Body of pancreas (tissue), 4 donors: ENCODE measurements at regions not wholly inside any gene's neighbourhood (a gene's known extent, or its start where the extent isn't known, plus 50 kb on each side); places are given as distances from the start of the nearest gene placed in this dataset.
"Not testable (repeated sequence)": the region's sequence is repeated elsewhere in the genome, so short reads cannot be mapped to it uniquely, and the experiment has no call there.

Source experiments
- ATAC-seq: fragments of 150-250 bp; one replicate; pipeline ENCODE4 v1.9.1; 2016
- DNase-seq, 4 donors: peaks; one replicate each; pipeline ENCODE4 v3.0.0-alpha.2; 2019
- H3K27ac ChIP-seq, 4 donors: fragments of 200-600 bp; sonication (generic); 1 replicate in 3 of 4; 2 replicates in 1 of 4; pipeline versions ENCODE4 v1.5.1 to v1.6.1; 2016 to 2019; ENCODE audit warnings: mild to moderate bottlenecking in 1 of 4, mixed read lengths in 1 of 4, moderate library complexity in 1 of 4
- H3K27me3 ChIP-seq, 2 donors: fragments of 200-600 bp; sonication (generic); one replicate each; pipeline ENCODE4 v1.6.0; 2016; ENCODE audit warnings: mild to moderate bottlenecking in 1 of 2
- H3K36me3 ChIP-seq, 2 donors: fragments of 200-600 bp; sonication (generic); replicated peaks in 1 of 2; 2 replicates each; pipeline ENCODE4 v1.5.1; 2016; ENCODE audit warnings: low read depth in 2 of 2; ENCODE audit not compliant: insufficient read depth in 1 of 2
- H3K4me1 ChIP-seq: fragments of 200-600 bp; sonication (generic); one replicate; pipeline ENCODE4 v1.6.0; 2016
- H3K4me3 ChIP-seq, 2 donors: fragments of 200-600 bp; sonication (generic); 1 replicate in 1 of 2; 2 replicates in 1 of 2; pipeline ENCODE4 v1.5.1; 2016 to 2019
- H3K9me3 ChIP-seq, 3 donors: fragments of 200-600 bp; sonication (generic); 1 replicate in 2 of 3; 2 replicates in 1 of 3; pipeline ENCODE4 v1.5.1; 2016
- WGBS, 2 donors: methylation state at CpG; one replicate each; pipeline ENCODE4 v1.1.5; 2017; 5-methylcytosine and 5-hydroxymethylcytosine counted together
- intact Hi-C: fragments of 100-400 bp; cut with DNase I; formaldehyde crosslinking; loops from one replicate; pipeline ENCODE4 v1.15.1; 2023
- TF ChIP-seq, protein P1 (sequence below), 7 experiments: fragments of 450-650 bp in 4 of 7; fragments of 200-600 bp in 3 of 7; sonication (generic) in 3 of 7; IDR thresholded peaks; one replicate each; pipeline ENCODE4 v1.5.1; 2016 to 2019; ENCODE audit warnings: antibody characterized with exemption in 7 of 7

DNA sequence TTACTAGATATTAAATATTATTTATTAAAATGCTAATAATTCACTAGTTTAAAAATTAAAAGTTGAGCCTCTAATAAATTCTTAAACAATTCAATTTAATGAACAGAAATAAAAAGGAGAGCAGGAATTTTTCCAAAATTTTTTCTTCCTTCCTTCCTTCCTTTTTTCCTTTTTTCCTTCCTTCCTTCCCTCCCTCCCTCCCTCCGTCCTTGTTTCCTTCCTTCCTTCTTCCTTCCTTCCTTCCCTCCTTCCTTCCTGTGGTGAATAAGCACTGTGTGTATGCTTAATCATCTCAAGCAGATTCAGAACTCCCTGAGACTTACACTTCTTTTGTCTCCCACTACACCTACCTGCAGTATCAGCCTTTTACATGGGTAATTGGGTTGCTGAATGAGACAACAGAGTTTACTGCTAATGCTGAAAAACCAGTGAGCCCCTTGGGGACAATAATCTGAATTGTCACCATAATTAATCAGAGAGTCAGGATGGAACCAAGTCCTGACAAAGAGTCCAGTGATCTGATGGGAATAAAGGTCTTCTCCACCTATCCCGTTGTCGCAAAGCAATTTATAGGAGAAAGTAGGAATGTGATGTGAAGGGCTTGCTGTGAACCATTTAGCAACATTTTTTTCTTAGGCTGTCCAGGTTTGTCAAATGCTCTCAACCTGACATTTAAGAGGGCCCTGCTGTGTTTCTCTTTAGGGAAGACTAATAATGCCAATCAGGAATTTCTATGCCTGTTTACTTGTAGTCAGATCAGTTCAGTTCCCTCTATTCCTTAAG is 58.1 kb upstream of the CEP295 start:
- Histone ChIP-seq H3K27ac (no peak overlapping the region), H3K4me1 (no peaks in the 10 kb centered on the region), H3K9me3 (no peaks in the 10 kb centered on the region), H3K4me3 (no peak overlapping the region), H3K36me3 (no peaks in the 10 kb centered on the region), H3K27me3 (no peaks in the 10 kb centered on the region)
- DNase-seq (no peak), ATAC-seq (no peak)
- TF ChIP-seq, protein P1, sequence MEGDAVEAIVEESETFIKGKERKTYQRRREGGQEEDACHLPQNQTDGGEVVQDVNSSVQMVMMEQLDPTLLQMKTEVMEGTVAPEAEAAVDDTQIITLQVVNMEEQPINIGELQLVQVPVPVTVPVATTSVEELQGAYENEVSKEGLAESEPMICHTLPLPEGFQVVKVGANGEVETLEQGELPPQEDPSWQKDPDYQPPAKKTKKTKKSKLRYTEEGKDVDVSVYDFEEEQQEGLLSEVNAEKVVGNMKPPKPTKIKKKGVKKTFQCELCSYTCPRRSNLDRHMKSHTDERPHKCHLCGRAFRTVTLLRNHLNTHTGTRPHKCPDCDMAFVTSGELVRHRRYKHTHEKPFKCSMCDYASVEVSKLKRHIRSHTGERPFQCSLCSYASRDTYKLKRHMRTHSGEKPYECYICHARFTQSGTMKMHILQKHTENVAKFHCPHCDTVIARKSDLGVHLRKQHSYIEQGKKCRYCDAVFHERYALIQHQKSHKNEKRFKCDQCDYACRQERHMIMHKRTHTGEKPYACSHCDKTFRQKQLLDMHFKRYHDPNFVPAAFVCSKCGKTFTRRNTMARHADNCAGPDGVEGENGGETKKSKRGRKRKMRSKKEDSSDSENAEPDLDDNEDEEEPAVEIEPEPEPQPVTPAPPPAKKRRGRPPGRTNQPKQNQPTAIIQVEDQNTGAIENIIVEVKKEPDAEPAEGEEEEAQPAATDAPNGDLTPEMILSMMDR (IDR thresholded peaks at IDR 0.05) = no peak
- WGBS, 2 donors = 83 to 92% methylated on average over 3 of the region's 3 CpGs
- intact Hi-C loops = no loop called here

DNA sequence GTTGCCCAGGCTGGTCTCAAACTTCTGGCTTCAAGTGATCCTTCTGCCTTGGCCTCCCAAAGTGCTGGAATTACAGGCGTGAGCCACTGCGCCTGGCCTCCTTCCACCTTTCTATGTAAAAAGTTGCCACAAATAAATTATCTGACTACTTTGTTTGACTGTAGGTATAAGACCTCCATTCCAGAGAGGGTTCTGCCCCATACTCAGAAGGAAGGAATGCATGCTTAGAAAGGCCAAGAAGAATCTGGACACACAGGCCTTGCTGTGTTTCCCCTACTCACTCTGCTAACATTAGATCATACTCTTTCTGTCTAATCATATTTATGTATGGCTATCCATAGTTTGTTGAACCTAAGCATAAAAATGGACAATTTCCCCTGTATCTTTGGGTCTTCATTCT is 53.0 kb upstream of the SMCO4 start:
- DNase-seq, H3K4me1 ChIP-seq, H3K36me3 ChIP-seq, H3K27me3 ChIP-seq, H3K4me3 ChIP-seq, H3K9me3 ChIP-seq, intact Hi-C loops, H3K27ac ChIP-seq, ATAC-seq: not testable (repeated sequence)
- 50 to 53% methylated on average over 2 of the region's 2 CpGs for WGBS, 2 donors
